ENCODE measurements at regions not wholly inside any gene's neighbourhood (a gene's known extent, or its start where the extent isn't known, plus 50 kb on each side); places are given as distances from the start of the nearest gene placed in this dataset.

GRCh38 chr3:76653640-76654251, 386.2 kb upstream of the ROBO2 start:
- TF ChIP-seq CTCF (tag by site-specific recombination; IDR thresholded peaks at IDR 0.05): no peak
- no peak for TF ChIP-seq ZNF433 (tag by site-specific recombination; IDR thresholded peaks at IDR 0.05; ENCODE audit: low read depth)
- TF ChIP-seq ZNF621 (tag by site-specific recombination; IDR thresholded peaks at IDR 0.05): no peak
